ENCODE measurements at regions not wholly inside any gene's neighbourhood (a gene's known extent, or its start where the extent isn't known, plus 50 kb on each side); places are given as distances from the start of the nearest gene placed in this dataset.

- H3K9me3 ChIP-seq (ENCODE audit: insufficient read depth, low read length), result no peaks in the 10 kb centered on the region
- H3K27me3 ChIP-seq (ENCODE audit: low read depth, low read length), result 0 out of 2 replicates have a peak, but pooled peaks cover 10% of the 10 kb centered on the region
- no peak overlapping the region for H3K4me3 ChIP-seq (ENCODE audit: low read length)
- no peaks in the 10 kb centered on the region for H3K4me1 ChIP-seq (ENCODE audit: low read length)
- H2AFZ ChIP-seq (ENCODE audit: low read depth, low read length), result no peak overlapping the region
- TF ChIP-seq EZH2phosphoT487 (IDR thresholded peaks at IDR 0.05; ENCODE audit: low read depth) (no peak), CTCF (IDR thresholded peaks at IDR 0.05; ENCODE audit: low read depth, low read length) (no peak)
- H3K79me2 ChIP-seq (ENCODE audit: low read length), result no peaks in the 10 kb centered on the region
- H3K4me2 ChIP-seq (ENCODE audit: low read length), result no peak overlapping the region
- no peak overlapping the region for H3K27ac ChIP-seq (ENCODE audit: low read length)
- H3K36me3 ChIP-seq (replicated peaks; ENCODE audit: low read depth, low read length), result no peaks in the 10 kb centered on the region
- no peak overlapping the region for H3K9ac ChIP-seq (ENCODE audit: low read length)
- H4K20me1 ChIP-seq (ENCODE audit: insufficient read depth, low read length), result no peaks in the 10 kb centered on the region
Observed at GRCh38 chr2:12177455-12178288, 431.2 kb downstream of the LPIN1 start.

- H4K20me1 ChIP-seq (ENCODE audit: insufficient read depth, low read length), result no peaks in the 10 kb centered on the region
- no peak for TF ChIP-seq EZH2phosphoT487 (IDR thresholded peaks at IDR 0.05; ENCODE audit: low read depth)
- TF ChIP-seq CTCF (IDR thresholded peaks at IDR 0.05; ENCODE audit: low read depth, low read length), result no peak
- H3K9ac ChIP-seq (ENCODE audit: low read length), result no peak overlapping the region
- no peaks in the 10 kb centered on the region for H3K9me3 ChIP-seq (ENCODE audit: insufficient read depth, low read length)
- no peaks in the 10 kb centered on the region for H3K36me3 ChIP-seq (replicated peaks; ENCODE audit: low read depth, low read length)
- no peak overlapping the region for H3K27ac ChIP-seq (ENCODE audit: low read length)
- no peak overlapping the region for H2AFZ ChIP-seq (ENCODE audit: low read depth, low read length)
- no peak overlapping the region for H3K4me3 ChIP-seq (ENCODE audit: low read length)
- no peak overlapping the region for H3K4me2 ChIP-seq (ENCODE audit: low read length)
- H3K79me2 ChIP-seq (ENCODE audit: low read length), result no peaks in the 10 kb centered on the region
- H3K4me1 ChIP-seq (ENCODE audit: low read length), result no peaks in the 10 kb centered on the region
- 0 out of 2 replicates have a peak, but pooled peaks cover 10% of the 10 kb centered on the region for H3K27me3 ChIP-seq (ENCODE audit: low read depth, low read length)
Observed at GRCh38 chr2:12178289-12179080, 432.1 kb downstream of the LPIN1 start.

GRCh38 chr2:12180031-12180430, 433.6 kb downstream of the LPIN1 start:
- H3K4me3 ChIP-seq (ENCODE audit: low read length), result no peak overlapping the region
- no peak overlapping the region for H2AFZ ChIP-seq (ENCODE audit: low read depth, low read length)
- no peaks in the 10 kb centered on the region for H3K36me3 ChIP-seq (replicated peaks; ENCODE audit: low read depth, low read length)
- no peak for TF ChIP-seq CTCF (IDR thresholded peaks at IDR 0.05; ENCODE audit: low read depth, low read length)
- no peak for TF ChIP-seq EZH2phosphoT487 (IDR thresholded peaks at IDR 0.05; ENCODE audit: low read depth)
- no peak overlapping the region for H3K27ac ChIP-seq (ENCODE audit: low read length)
- H3K4me1 ChIP-seq (ENCODE audit: low read length), result no peaks in the 10 kb centered on the region
- no peaks in the 10 kb centered on the region for H3K9me3 ChIP-seq (ENCODE audit: insufficient read depth, low read length)
- H3K27me3 ChIP-seq (ENCODE audit: low read depth, low read length), result 0 out of 2 replicates have a peak, but pooled peaks cover 10% of the 10 kb centered on the region
- H3K9ac ChIP-seq (ENCODE audit: low read length), result no peak overlapping the region
- H3K4me2 ChIP-seq (ENCODE audit: low read length), result no peak overlapping the region
- H3K79me2 ChIP-seq (ENCODE audit: low read length), result no peaks in the 10 kb centered on the region
- no peaks in the 10 kb centered on the region for H4K20me1 ChIP-seq (ENCODE audit: insufficient read depth, low read length)

GRCh38 chr2:12183032-12183645, 436.7 kb downstream of the LPIN1 start:
- Histone ChIP-seq H3K27ac (ENCODE audit: low read length) (no peak overlapping the region), H3K27me3 (ENCODE audit: low read depth, low read length) (0 out of 2 replicates have a peak, but pooled peaks cover 6% of the 10 kb centered on the region), H3K9me3 (ENCODE audit: insufficient read depth, low read length) (no peaks in the 10 kb centered on the region), H3K79me2 (ENCODE audit: low read length) (no peaks in the 10 kb centered on the region), H4K20me1 (ENCODE audit: insufficient read depth, low read length) (no peaks in the 10 kb centered on the region), H3K4me1 (ENCODE audit: low read length) (no peaks in the 10 kb centered on the region), H3K4me3 (ENCODE audit: low read length) (no peak overlapping the region), H3K36me3 (replicated peaks; ENCODE audit: low read depth, low read length) (no peaks in the 10 kb centered on the region), H3K4me2 (ENCODE audit: low read length) (no peak overlapping the region), H3K9ac (ENCODE audit: low read length) (no peak overlapping the region), H2AFZ (ENCODE audit: low read depth, low read length) (no peak overlapping the region)
- TF ChIP-seq CTCF (IDR thresholded peaks at IDR 0.05; ENCODE audit: low read depth, low read length), result no peak
- TF ChIP-seq EZH2phosphoT487 (IDR thresholded peaks at IDR 0.05; ENCODE audit: low read depth), result no peak
